ENCODE measurements at regions not wholly inside any gene's neighbourhood (a gene's known extent, or its start where the extent isn't known, plus 50 kb on each side); places are given as distances from the start of the nearest gene placed in this dataset.

DNA sequence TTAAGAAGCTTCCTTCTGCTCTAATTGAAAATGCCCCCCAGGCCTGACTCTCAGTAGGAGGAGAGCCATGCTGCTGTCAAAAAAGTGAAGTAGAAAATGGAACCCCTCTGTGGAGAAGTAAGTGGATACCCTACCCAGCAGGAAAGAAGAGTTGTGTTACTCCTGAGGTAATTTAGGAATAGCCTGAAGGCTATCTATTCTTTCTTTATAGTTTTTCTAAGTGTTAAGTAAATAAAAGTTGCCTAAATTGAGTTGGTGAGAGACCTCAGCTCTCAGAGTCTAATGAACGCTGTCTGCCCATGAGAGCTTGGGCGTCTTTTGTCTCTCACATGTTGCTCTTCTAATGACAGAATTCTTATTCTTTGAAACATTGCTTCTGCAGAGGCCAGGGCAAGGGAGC is 116.2 kb downstream of the NSUN3 start:
- DNase-seq = no peak

GRCh38 chr3:94183551-94183950 is 120.7 kb downstream of the NSUN3 start:
- DNase-seq = no peak

- peak; percentile 63 for DNase-seq
These were observed 121.9 kb downstream of the NSUN3 start for GRCh38 chr3:94184781-94185180.

DNA sequence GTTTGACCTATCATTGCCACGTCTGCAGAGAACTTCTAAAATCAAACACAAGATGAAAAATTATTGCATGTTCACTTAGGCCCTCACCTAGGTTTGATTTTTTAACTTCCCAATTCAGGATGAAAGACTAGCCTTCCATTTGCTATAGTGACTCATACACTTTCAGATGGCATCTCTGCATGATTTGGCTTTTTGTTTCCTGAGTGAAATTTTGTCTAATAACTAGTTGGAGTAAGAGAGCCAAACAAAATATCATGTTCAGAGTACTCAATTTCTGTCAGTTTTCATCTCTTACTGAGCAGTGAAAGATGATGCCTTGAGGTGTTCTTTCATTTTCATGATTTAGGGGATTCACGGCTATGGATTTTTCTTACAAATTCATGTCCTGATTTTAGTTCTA is 122.9 kb downstream of the NSUN3 start:
- peak; percentile 40 for DNase-seq

DNA sequence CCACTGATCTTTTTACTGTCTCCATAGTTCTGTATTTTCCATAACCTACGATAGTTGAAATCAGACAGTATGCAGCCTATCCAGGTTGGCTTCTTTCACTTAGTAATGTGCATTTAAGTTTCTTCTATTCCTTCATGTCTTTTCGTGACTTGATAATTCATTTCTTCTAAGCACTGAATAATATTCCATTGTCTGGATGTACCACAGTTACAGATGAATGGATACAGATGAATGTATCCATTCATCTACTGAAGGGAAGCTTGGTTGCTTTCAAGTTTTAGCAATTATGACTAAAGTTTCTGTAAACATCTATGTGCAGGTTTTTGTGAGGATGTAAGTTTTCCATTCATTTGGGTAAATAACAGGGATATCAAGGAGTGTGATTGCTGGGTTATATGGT is 124.8 kb downstream of the NSUN3 start:
- no peak for DNase-seq

DNA sequence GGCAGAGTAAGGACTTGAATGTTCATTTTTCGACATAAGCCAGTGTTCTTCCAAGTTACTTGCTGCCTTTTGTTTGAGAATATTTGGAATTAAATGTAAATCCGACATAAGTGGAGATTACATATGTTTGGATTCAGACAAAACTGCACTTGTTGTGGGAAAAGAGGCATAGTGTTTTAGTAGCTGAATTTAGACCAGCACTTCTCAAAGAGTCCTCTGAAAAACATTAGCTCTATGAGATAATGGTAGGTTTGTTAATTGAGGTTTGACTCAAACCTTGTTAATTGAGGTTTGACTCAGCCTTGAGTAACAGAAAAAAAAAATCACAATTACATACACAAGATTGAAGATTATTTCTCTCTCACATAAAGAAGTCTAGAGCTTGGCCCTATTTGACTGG is 132.5 kb downstream of the NSUN3 start:
- no peak for DNase-seq

DNA sequence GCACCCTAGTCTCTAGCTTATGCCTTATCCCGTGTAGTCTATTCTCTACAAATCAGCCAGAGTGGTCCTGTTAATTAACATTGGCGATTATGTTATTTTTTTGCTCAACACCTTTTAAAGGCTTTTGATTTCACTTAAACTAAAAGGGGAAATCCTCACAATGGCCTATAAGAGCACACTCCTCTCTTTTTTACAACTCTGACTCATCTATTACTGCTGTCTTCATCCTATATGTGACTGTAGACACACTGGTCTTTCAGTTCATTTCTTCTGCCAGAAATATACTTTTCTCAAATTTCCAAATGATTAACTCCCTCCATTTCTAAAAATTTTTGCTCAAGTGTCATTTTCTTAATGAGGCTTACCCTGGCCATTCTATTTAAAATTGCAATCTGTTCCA is 143.4 kb downstream of the NSUN3 start:
- DNase-seq = no peak

DNA sequence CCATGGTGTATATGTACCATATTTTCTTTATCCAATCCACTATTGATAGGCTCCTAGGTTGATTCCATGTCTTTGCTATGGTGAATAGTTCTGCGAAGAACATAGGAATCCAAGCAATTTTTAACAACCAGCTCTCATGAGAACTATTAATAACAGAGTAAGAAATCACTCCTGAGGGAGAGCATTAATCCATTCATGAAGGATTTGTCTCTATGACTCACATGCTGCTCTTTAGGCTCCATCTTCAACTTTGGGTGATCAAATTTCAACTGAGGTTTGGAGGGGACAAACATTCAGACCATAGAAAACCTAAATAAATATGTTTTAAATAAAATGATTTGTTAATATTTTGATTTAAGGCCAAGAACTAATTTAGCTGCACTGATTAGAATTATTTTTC is 147.4 kb downstream of the NSUN3 start:
- no peak for DNase-seq

DNA sequence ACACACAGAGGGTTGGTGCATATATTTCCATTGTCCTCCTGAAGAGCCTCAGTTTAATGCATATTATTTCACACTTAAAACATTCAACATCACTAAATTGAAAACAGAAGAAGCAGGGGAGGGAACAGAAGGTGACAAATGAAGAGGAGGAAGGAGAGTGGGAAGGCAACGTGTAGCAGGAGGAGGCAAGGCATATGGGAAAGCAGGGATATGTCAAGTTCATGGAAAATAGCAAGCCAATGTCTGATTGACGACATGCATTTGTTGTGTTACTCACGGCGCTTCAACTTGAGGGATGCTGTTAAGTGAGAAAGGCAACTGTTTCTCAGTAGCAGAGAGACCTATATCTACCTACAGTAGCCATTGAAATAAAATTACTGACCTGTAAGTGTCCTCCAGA is 154.5 kb downstream of the NSUN3 start:
- no peak for DNase-seq

DNA sequence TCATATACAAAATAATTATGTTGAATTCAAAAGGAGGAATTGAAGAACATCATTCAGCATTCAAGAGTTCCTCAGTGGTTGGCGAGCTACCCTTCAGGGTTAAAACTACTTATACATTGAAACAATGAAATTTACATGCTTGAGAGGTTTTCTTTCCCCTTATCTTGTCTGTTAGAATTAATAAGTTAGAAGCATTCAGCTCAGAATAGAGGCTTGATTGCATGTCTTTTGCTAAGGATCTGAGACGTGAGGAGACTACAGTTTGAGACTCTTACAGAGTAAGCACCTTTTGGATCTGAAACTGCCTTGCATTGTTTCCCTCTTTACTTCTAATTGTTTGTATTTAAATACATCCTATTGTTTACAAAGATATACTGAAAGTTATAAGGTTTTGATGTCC is 157.6 kb downstream of the NSUN3 start:
- DNase-seq = no peak

- DNase-seq = no peak
These were observed 159.0 kb downstream of the NSUN3 start for GRCh38 chr3:94221829-94222228.

DNA sequence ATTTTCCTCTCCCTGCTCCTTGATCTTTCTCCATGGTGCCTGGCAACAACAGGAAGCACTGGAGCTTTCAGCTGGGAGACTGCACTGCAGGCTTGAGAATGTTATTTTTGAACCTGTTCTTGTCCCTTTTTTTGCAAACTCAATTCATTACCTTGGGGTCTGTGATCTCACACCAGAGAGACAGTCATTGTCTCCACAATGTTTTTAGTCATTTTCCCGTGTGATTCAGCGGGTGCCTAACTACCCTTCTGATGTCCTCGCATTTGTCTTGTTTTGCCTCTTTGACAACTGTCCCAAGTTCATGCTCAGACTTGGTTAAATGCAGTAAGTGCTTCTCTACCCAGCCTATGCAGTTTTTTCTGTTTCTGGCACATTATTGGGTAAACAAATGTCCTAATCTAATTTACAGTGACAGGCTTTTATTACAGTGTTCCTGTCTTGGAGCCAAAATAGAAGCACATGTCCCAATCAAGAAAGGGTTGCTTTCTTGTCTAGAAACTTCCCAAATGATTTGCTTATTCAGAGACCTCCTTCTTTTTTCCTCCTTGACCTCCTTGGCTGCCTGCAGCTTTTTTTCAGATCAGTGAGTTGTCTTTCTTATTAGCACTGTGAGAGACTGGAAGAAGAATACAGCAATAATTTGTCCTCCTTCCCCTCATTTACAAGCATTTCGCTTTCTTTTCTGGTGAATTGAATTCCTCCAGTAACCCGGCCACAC is 162.4 kb downstream of the NSUN3 start:
- DNase-seq = peak; percentile 24

DNA sequence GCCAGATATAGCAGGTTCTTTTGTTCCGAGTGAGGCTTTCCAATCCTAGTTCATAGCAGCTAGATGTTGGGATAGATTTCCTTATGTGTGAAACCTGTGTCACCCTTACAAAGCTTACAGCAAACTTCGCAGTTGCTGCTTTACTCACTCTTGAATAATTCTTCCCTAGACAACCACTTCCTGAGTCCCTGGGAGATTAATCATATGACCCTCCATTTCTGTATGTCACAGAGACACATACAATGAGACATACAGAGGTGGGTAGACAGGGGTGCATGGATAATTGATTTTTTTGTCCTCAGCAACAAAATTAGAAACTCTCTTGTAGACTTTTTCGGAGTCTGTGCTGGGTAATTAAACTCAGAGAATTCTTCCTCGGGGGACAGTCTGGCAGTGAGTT is 163.2 kb downstream of the NSUN3 start:
- peak; percentile 91 for DNase-seq

GRCh38 chr3:94232921-94233320 is 170.1 kb downstream of the NSUN3 start:
- DNase-seq = no peak

DNA sequence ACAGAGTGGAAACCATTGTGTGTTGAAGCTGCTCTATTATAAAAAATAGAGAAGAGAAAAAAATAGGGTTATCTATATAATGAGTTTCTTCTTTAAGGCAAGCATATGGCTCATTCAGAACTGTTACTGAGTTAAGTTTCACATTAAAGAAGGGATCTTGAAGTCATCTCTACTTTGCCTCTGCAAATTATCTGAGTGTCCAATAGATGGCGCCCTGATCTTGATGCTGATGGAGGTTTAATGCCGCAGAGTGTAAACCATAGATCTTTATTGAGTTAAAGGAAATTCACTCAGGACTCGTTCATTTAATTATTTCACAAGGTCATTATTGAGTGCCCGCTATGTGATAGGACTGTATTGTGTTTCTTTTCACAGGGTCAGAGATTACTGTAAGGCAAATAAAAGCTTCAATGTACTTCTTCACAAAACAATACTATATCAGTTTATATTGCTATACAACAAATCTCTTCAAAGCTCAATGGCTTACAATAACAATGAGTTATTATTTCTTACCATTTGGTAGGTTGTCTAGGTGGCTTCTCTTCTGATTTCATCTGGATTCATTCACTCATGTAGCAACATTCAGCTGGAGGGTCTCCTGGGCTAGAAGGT is 171.4 kb downstream of the NSUN3 start:
- DNase-seq = peak; percentile 55

DNA sequence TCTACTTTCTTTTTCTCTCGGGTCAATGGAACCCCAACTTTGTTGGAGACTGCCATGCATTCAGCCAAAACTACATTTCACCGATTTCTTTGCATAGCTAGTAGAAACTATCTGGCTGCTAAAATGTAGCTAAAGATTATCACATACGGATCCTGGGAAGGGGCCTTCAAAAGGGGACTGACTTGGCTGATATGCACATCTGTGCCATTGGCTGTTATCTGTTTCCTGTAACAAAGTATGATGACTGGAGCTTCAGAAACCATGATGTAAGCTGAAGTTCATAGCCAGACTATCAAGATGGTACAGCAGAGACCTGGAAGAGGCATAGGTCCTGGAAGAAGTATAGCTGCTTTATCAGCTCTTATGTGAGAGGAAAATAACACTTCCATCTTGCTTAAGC is 179.1 kb downstream of the NSUN3 start:
- DNase-seq = no peak

DNA sequence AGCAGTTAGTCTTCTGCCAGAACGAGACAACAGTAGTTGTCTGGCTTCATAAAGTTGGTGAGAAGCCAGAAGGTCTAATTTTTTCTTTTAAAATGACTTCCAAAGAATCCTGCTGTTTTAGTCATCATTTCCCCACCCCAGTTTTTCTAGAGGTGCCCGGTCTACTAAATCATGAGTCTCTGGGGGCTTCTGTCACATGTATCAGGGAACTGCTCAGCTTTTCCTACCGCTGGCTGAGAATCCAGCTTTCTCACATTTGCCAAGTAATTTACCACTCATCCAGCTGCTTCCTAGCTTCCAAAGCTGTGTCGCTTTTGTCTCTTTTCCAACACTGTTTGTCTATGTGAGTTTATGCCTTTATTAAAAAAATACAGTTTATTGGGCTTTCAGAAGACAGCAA is 183.3 kb downstream of the NSUN3 start:
- DNase-seq = peak; percentile 75

DNA sequence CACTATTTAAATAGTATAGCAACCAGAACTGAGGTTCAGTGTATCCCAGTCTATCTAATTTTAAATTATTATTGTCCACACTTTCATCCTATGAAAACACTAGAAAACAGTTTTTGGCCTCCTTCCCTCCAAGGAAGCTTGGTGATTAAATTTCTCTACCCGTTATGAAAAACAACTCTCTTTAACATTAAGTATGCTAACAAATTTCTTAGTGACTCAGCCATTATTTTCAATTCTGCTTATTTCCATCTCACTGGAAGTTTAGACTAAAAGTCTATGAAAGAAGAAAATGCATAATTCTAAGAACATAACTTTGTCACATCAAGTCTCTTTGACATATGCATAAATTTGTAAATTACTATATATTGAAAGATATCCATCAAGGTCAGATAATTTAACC is 185.2 kb downstream of the NSUN3 start:
- no peak for DNase-seq

GRCh38 chr3:94249491-94250079 is 186.7 kb downstream of the NSUN3 start:
- DNase-seq = peak; percentile 65

- no peak for DNase-seq
These were observed 188.7 kb downstream of the NSUN3 start for GRCh38 chr3:94251566-94251965.

DNA sequence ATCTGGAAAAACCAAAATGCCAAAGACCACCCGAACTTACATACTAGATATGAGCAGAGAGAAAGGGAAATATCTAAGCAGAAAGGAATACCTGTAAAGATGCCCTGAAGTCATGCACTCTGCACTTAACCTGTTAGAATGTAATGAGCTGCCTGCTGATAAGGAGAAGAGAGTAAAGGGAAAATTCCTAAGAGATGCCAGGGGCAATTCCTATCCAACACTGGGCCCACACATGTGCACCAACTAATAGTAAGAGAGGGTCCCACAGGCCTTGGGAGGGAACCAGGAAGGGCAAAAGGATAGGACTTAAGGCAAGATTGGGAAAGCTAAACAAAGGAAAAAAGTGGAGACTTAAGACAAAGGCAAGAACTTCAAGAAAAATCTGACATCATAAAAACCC is 189.5 kb downstream of the NSUN3 start:
- no peak for DNase-seq

GRCh38 chr3:94256888-94257813 is 194.3 kb downstream of the NSUN3 start:
- no peak for DNase-seq

GRCh38 chr3:94258851-94259250 is 196.0 kb downstream of the NSUN3 start:
- DNase-seq = peak; percentile 7

Measured in fibroblast of skin of back (primary cell).